Ovary (tissue), 7 donors: ENCODE measurements at regions not wholly inside any gene's neighbourhood (a gene's known extent, or its start where the extent isn't known, plus 50 kb on each side); places are given as distances from the start of the nearest gene placed in this dataset.

ENCODE experiments used
- DNase-seq, 5 donors: peaks; one replicate each; pipeline ENCODE4 v3.0.0-alpha.2; 2019 to 2020
- H3K27ac ChIP-seq, 2 donors: fragments of 200-600 bp; one replicate each; pipeline versions ENCODE4 v1.5.1 to v1.8.0; 2019 to 2022
- H3K27me3 ChIP-seq: fragments of 200-600 bp; one replicate; pipeline ENCODE4 v1.8.0; 2022
- H3K36me3 ChIP-seq: fragments of 200-600 bp; sonication (generic); one replicate; pipeline ENCODE4 v1.5.1; 2019
- H3K4me1 ChIP-seq: one replicate; pipeline ENCODE4 v1.8.1; 2013; ENCODE audit warnings: mild to moderate bottlenecking, moderate library complexity; ENCODE audit not compliant: insufficient read depth
- H3K4me3 ChIP-seq: fragments of 200-600 bp; sonication (generic); one replicate; pipeline ENCODE4 v1.5.1; 2017
- H3K9me3 ChIP-seq, 2 donors: fragments of 200-600 bp in 1 of 2; sonication (generic) in 1 of 2; one replicate each; pipeline versions ENCODE4 v1.5.1 to v1.8.1; 2013 to 2019; ENCODE audit warnings: mild to moderate bottlenecking in 1 of 2, moderate library complexity in 1 of 2
- CTCF ChIP-seq, 3 donors: fragments of 450-650 bp in 2 of 3; fragments of 200-600 bp in 1 of 3; IDR thresholded peaks; one replicate each; pipeline versions ENCODE4 v1.5.1 to v1.8.0; 2016 to 2022; ENCODE audit warnings: antibody characterized with exemption in 3 of 3, mild to moderate bottlenecking in 1 of 3
- EP300 ChIP-seq: sonication (generic); formaldehyde crosslinking; IDR thresholded peaks from one replicate; pipeline ENCODE4 v1.6.1; 2017; ENCODE audit warnings: antibody characterized with exemption
- POLR2A ChIP-seq: fragments of 450-650 bp; IDR thresholded peaks from one replicate; pipeline ENCODE4 v1.6.1; 2017; ENCODE audit warnings: antibody characterized with exemption, mild to moderate bottlenecking, moderate library complexity
- WGBS, 3 donors: extraction: QIAGEN DNeasy Blood & Tissue Kit in 1 of 3; methylation state at CpG; one replicate each; pipeline versions ENCODE4 v1.1.5 to v1.1.7; 2013 to 2017; 5-methylcytosine and 5-hydroxymethylcytosine counted together
- intact Hi-C, 4 donors: fragments of 100-400 bp; cut with DNase I; formaldehyde crosslinking; loops; one replicate each; pipeline versions ENCODE4 v1.11.0 to v1.15.1; 2022 to 2023
- donor health status: DM: no; HTN: no; CAD: no; lungs with moderate emphysema.
- donor health status: DM: no; HTN: no; CAD: no.
- donor health status: Bipolar disorder and iron deficiency.
- donor health status: DM: no; HTN: no; CAD: no.
- donor health status: DM: yes; HTN: yes; CAD: no.

- H3K4me1 ChIP-seq: no peaks in the 10 kb centered on the region
- H3K4me3 ChIP-seq: no peak overlapping the region
- intact Hi-C loops: no loop called here
- no peak for TF ChIP-seq EP300
- no peak for TF ChIP-seq POLR2A
- TF ChIP-seq CTCF (IDR thresholded peaks at IDR 0.05): no peak
- 79 to 88% (median 85%) methylated on average over 5 of the region's 5 CpGs for WGBS, 3 donors
- H3K9me3 ChIP-seq: no peaks in the 10 kb centered on the region
- no peak overlapping the region for H3K27ac ChIP-seq
- no peak for DNase-seq
- no peaks in the 10 kb centered on the region for H3K36me3 ChIP-seq
- no peaks in the 10 kb centered on the region for H3K27me3 ChIP-seq
Measured at GRCh38 chr2:65782996-65783650, 350.7 kb upstream of the SPRED2 start.

DNA sequence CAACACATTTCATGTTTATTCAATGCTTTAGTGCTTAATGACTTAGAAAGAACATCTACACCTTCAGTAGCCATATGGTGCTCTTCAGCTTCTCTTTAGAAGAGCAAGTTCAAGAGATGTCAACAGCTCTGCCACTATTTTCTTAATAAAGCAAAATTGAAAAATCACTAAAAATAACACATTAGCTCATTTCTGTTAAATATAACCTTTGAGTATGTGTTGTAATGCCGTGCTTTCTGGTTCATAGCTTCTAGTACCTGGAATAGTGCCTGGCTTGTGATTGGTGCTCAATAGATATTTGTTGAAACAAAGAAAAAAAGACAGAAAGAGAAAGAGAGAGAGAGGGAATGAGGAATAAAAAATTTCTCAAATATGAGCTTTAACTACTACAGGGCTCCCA, 349.8 kb upstream of the SPRED2 start:
- no peaks in the 10 kb centered on the region for H3K4me1 ChIP-seq
- no peak for TF ChIP-seq EP300
- TF ChIP-seq CTCF (IDR thresholded peaks at IDR 0.05): no peak
- TF ChIP-seq POLR2A: no peak
- no peak overlapping the region for H3K27ac ChIP-seq
- H3K4me3 ChIP-seq: no peak overlapping the region
- 65 to 85% (median 70%) methylated on average over 1 of the region's 1 CpG for WGBS, 3 donors
- intact Hi-C loops: no loop called here
- H3K27me3 ChIP-seq: no peaks in the 10 kb centered on the region
- no peaks in the 10 kb centered on the region for H3K36me3 ChIP-seq
- no peaks in the 10 kb centered on the region for H3K9me3 ChIP-seq
- no peak for DNase-seq

DNA sequence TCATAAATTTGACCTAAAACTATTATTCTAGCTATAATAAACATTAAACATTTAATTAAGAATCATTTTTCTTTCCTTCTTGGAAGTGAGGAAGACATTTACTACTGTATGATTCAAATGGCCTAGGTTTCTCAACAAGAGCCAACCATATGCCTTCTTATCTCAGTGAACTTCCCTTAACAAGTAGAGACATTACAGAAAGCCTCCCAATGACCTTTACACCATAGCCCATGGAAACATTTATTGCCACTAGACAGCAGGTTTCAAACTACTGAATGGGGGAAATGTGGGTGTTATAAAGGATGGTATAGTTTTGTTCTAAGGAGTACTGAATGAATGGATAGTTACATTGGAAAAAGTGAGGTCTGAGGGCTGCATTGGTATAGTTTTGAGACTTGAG, 349.4 kb upstream of the SPRED2 start:
- Histone ChIP-seq H3K27me3 (no peaks in the 10 kb centered on the region), H3K36me3 (no peaks in the 10 kb centered on the region), H3K4me1 (no peaks in the 10 kb centered on the region), H3K4me3 (no peak overlapping the region), H3K27ac (no peak overlapping the region), H3K9me3 (no peaks in the 10 kb centered on the region)
- TF ChIP-seq CTCF (IDR thresholded peaks at IDR 0.05) (no peak), POLR2A (no peak), EP300 (no peak)
- intact Hi-C loops: no loop called here
- no peak for DNase-seq

GRCh38 chr2:65779021-65779420, 346.6 kb upstream of the SPRED2 start:
- Histone ChIP-seq H3K4me3 (no peak overlapping the region), H3K9me3 (no peaks in the 10 kb centered on the region), H3K36me3 (no peaks in the 10 kb centered on the region), H3K27me3 (no peaks in the 10 kb centered on the region), H3K4me1 (no peaks in the 10 kb centered on the region), H3K27ac (no peak overlapping the region)
- WGBS, 3 donors: 77 to 86% (median 86%) methylated on average over 1 of the region's 1 CpG
- DNase-seq: no peak
- intact Hi-C loops: no loop called here
- TF ChIP-seq POLR2A (no peak), CTCF (IDR thresholded peaks at IDR 0.05) (no peak)
